PFSK-1 (cell line): ENCODE measurements at regions not wholly inside any gene's neighbourhood (a gene's known extent, or its start where the extent isn't known, plus 50 kb on each side); places are given as distances from the start of the nearest gene placed in this dataset.

Experiments used
- POLR2AphosphoS5 ChIP-seq: IDR thresholded peaks from 2 replicates; pipeline ENCODE4 v1.6.1; 2012; ENCODE audit warnings: low read depth, mild to moderate bottlenecking, control low read depth, low read length, moderate library complexity
- REST ChIP-seq, 2 experiments: IDR thresholded peaks; 2 replicates each; pipeline versions ENCODE4 v1.6.1 to v1.8.0; 2011 to 2012; ENCODE audit warnings: low read depth in 2 of 2, low read length in 2 of 2, control low read depth in 1 of 2, inconsistent platforms in 1 of 2, mild to moderate bottlenecking in 1 of 2, moderate library complexity in 1 of 2; ENCODE audit not compliant: insufficient read depth in 1 of 2

GRCh38 chr7:120056227-120056626 lies 216.7 kb upstream of the KCND2 start:
- no peak for TF ChIP-seq POLR2AphosphoS5
- TF ChIP-seq REST (IDR thresholded peaks at IDR 0.05; ENCODE audit: insufficient read depth in 1 of 2, low read depth in 2 of 2, low read length in 2 of 2) = no peak
